Upper lobe of left lung (tissue), 4 donors: ENCODE measurements at regions not wholly inside any gene's neighbourhood (a gene's known extent, or its start where the extent isn't known, plus 50 kb on each side); places are given as distances from the start of the nearest gene placed in this dataset.

Source experiments
- POLR2A ChIP-seq, 4 donors: fragments of 450-650 bp; IDR thresholded peaks; one replicate each; pipeline ENCODE4 v1.5.1; 2016 to 2017; ENCODE audit warnings: antibody characterized with exemption in 4 of 4, mild to moderate bottlenecking in 2 of 4
- POLR2AphosphoS5 ChIP-seq, 2 donors: sonication (generic); formaldehyde crosslinking; IDR thresholded peaks; one replicate each; pipeline ENCODE4 v1.5.1; 2017; ENCODE audit warnings: antibody characterized with exemption in 2 of 2
- TF ChIP-seq, protein P1 (sequence below), 6 experiments: fragments of 450-650 bp in 4 of 6; fragments of 200-600 bp in 2 of 6; sonication (generic) in 2 of 6; IDR thresholded peaks; one replicate each; pipeline ENCODE4 v1.5.1; 2016 to 2019; ENCODE audit warnings: antibody characterized with exemption in 6 of 6

DNA sequence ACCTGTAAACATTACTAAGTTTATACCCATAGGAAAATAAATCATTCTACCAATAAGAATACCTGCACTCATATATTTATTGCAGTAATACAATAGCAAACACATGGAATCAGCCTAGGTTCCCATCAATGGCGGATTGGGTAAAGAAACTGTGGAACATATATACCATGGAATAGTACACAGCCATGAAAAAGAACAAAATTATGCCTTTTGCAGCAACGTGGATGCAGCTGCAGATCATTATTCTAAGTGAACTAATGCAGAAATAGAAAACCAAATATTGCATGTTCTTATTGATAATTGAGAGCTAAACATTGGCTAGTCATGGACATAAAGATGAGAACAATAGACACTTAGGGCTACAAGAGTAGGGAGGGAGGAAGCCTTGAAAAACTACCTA is 667.4 kb upstream of the WWC1 start:
- TF ChIP-seq, protein P1, sequence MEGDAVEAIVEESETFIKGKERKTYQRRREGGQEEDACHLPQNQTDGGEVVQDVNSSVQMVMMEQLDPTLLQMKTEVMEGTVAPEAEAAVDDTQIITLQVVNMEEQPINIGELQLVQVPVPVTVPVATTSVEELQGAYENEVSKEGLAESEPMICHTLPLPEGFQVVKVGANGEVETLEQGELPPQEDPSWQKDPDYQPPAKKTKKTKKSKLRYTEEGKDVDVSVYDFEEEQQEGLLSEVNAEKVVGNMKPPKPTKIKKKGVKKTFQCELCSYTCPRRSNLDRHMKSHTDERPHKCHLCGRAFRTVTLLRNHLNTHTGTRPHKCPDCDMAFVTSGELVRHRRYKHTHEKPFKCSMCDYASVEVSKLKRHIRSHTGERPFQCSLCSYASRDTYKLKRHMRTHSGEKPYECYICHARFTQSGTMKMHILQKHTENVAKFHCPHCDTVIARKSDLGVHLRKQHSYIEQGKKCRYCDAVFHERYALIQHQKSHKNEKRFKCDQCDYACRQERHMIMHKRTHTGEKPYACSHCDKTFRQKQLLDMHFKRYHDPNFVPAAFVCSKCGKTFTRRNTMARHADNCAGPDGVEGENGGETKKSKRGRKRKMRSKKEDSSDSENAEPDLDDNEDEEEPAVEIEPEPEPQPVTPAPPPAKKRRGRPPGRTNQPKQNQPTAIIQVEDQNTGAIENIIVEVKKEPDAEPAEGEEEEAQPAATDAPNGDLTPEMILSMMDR (IDR thresholded peaks at IDR 0.05), result no peak
- TF ChIP-seq POLR2AphosphoS5 (IDR thresholded peaks at IDR 0.05) (no peak), POLR2A (IDR thresholded peaks at IDR 0.05) (no peak)
